AG10803 (cell line): ENCODE measurements at regions not wholly inside any gene's neighbourhood (a gene's known extent, or its start where the extent isn't known, plus 50 kb on each side); places are given as distances from the start of the nearest gene placed in this dataset.
"Not testable (repeated sequence)": the region's sequence is repeated elsewhere in the genome, so short reads cannot be mapped to it uniquely, and the experiment has no call there.

Experiments
- DNase-seq: peaks from one replicate; pipeline ENCODE4 v3.0.0; 2010; ENCODE audit warnings: low read depth
- H3K4me3 ChIP-seq: 2 replicates; pipeline ENCODE4 v1.5.1; 2011; ENCODE audit warnings: mild to moderate bottlenecking, low read length, control low read depth
- CTCF ChIP-seq: conservative IDR thresholded peaks from 2 replicates; pipeline ENCODE4 v1.5.1; 2011; ENCODE audit warnings: mild to moderate bottlenecking, low read length, control low read depth, inconsistent platforms

- no peak overlapping the region for H3K4me3 ChIP-seq
- no peak for TF ChIP-seq CTCF
- DNase-seq = no peak
Observed at GRCh38 chr9:135173066-135173465, 85.6 kb downstream of the OLFM1 start.

- H3K4me3 ChIP-seq = no peak overlapping the region
- TF ChIP-seq CTCF = no peak
- no peak for DNase-seq
Observed at GRCh38 chr9:135174248-135174647, 86.8 kb downstream of the OLFM1 start.

GRCh38 chr9:135174981-135175380 is 87.5 kb downstream of the OLFM1 start:
- DNase-seq = no peak
- TF ChIP-seq CTCF = no peak
- no peak overlapping the region for H3K4me3 ChIP-seq

GRCh38 chr9:135176284-135176683 is 88.8 kb downstream of the OLFM1 start:
- TF ChIP-seq CTCF = no peak
- no peak overlapping the region for H3K4me3 ChIP-seq
- no peak for DNase-seq

- not testable (repeated sequence) for DNase-seq
Observed at GRCh38 chr9:135177562-135177961, 90.1 kb downstream of the OLFM1 start.

GRCh38 chr9:135178498-135178897 is 91.0 kb downstream of the OLFM1 start:
- TF ChIP-seq CTCF = no peak
- DNase-seq = no peak
- H3K4me3 ChIP-seq = no peak overlapping the region

More at GRCh38 chr9:135177562-135177961, 90.1 kb downstream of the OLFM1 start:
- H3K4me3 ChIP-seq = not testable (repeated sequence)

- no peak overlapping the region for H3K4me3 ChIP-seq
- TF ChIP-seq CTCF = no peak
- DNase-seq = no peak
Observed at GRCh38 chr9:135179041-135179440, 91.6 kb downstream of the OLFM1 start.

GRCh38 chr9:135179976-135180375 is 92.5 kb downstream of the OLFM1 start:
- no peak for TF ChIP-seq CTCF
- H3K4me3 ChIP-seq = no peak overlapping the region
- DNase-seq = no peak
